HFF-Myc (cell line): ENCODE measurements at regions not wholly inside any gene's neighbourhood (a gene's known extent, or its start where the extent isn't known, plus 50 kb on each side); places are given as distances from the start of the nearest gene placed in this dataset.

Source experiments
- DNase-seq: peaks from one replicate; pipeline ENCODE4 v3.0.0-alpha.2; 2011; ENCODE audit warnings: low read depth; ENCODE audit errors: extremely low read depth
- H3K4me3 ChIP-seq: replicated peaks from 2 replicates; pipeline ENCODE4 v1.5.1; 2011; ENCODE audit warnings: low read depth, mild to moderate bottlenecking, control low read depth, low read length
- TF ChIP-seq, protein P1 (sequence below): IDR thresholded peaks from 2 replicates; pipeline ENCODE4 v1.5.1; 2012; ENCODE audit warnings: mild to moderate bottlenecking, low read depth, low read length, control low read depth; ENCODE audit errors: missing control alignments

DNA sequence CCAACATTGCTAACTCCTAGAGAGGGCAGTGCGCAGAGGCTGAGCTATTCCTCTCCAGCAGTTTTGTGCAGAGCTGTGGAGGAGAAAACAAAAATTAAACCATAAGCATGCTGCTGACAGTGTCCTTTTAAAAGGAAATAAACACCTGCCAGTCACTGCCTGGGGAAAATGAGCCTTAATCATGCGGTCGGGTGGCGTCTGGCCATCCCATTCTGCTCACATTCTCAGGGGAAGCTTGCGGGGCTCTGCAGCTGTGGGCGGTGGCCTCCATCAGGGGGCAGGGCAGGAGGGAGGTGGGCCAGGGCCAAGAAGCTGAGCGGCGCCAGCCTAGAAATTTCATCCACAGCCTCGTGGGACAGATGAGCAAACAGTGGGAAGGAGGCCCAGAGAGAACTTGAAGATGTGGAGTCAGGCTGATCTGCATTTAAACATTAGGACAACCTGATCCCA lies 71.0 kb upstream of the TP53I11 start:
- TF ChIP-seq, protein P1, sequence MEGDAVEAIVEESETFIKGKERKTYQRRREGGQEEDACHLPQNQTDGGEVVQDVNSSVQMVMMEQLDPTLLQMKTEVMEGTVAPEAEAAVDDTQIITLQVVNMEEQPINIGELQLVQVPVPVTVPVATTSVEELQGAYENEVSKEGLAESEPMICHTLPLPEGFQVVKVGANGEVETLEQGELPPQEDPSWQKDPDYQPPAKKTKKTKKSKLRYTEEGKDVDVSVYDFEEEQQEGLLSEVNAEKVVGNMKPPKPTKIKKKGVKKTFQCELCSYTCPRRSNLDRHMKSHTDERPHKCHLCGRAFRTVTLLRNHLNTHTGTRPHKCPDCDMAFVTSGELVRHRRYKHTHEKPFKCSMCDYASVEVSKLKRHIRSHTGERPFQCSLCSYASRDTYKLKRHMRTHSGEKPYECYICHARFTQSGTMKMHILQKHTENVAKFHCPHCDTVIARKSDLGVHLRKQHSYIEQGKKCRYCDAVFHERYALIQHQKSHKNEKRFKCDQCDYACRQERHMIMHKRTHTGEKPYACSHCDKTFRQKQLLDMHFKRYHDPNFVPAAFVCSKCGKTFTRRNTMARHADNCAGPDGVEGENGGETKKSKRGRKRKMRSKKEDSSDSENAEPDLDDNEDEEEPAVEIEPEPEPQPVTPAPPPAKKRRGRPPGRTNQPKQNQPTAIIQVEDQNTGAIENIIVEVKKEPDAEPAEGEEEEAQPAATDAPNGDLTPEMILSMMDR, result no peak
- no peak overlapping the region for H3K4me3 ChIP-seq
- no peak for DNase-seq

DNA sequence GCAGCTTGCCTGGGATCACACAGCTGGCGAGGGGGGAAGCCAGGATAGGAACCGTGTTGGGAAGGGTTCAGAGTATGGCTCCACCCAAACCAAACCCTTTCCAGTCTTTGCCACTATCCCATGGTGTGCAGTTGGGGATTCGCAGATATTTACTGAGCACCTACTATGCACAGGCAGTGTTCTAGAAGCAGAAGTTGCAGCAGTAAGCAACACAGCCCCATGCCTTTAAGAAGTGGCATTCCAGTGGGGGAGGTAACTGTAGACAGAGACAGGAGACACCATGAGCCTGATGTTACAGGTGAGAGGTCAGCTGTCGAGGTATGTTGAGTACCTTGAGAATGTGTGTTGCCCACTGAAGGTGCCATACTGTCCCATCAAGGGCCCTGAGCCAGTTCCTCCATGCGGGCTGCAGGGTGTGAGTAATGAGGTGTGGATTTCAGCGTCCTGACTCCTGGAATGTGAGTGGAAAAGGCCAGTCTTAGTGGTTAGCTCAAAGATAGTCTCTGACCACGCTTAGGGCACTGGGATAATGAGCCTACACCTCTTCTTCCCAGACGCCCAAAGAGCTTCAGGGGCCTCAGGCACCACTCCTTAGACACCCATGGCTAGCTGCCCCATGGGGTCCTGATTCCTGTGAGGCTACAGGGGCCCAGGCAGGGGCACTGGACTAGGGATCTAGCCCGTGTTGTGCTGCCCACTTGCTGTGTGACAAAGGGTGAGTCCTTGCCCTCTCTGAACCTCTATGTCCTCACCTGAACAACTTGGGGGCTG lies 71.8 kb upstream of the TP53I11 start:
- H3K4me3 ChIP-seq, result no peak overlapping the region
- TF ChIP-seq, protein P1, result no peak
- no peak for DNase-seq

DNA sequence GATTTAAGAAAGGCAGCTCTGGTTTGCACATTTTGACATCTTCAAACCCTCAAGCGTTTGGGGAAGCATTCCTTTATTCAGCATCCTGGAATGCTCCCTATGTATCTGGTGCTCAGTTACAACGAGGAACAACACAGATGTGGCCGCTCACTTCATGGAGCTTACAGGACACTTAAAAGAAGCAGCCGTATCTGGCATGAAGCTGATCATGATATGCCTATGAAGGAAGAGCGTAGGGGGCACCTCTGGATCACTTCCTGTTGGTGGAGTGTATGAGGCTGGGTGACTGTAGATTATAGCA lies 72.3 kb upstream of the TP53I11 start:
- TF ChIP-seq, protein P1, result no peak
- no peak for DNase-seq
- no peak overlapping the region for H3K4me3 ChIP-seq

DNA sequence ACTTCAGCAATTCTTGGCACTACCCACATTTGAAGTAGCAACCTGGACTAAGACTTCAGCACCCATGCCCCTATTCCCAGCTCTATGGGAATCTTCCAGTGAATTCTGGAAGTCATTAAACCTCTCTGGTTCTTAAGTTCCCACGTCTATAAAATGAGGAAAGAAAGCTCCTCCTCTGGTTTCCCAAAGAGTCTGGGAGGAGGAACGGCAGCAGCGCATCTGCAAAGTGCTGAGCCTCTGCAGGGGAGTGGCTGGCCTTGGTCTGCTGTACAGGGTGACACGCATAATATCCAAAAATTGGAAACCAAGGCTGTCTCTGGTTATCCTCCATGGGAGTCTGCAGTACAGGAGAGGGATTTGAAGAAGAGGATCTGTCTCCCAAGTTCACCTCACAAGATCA lies 73.6 kb upstream of the TP53I11 start:
- DNase-seq, result no peak
- no peak overlapping the region for H3K4me3 ChIP-seq
- TF ChIP-seq, protein P1, result no peak

DNA sequence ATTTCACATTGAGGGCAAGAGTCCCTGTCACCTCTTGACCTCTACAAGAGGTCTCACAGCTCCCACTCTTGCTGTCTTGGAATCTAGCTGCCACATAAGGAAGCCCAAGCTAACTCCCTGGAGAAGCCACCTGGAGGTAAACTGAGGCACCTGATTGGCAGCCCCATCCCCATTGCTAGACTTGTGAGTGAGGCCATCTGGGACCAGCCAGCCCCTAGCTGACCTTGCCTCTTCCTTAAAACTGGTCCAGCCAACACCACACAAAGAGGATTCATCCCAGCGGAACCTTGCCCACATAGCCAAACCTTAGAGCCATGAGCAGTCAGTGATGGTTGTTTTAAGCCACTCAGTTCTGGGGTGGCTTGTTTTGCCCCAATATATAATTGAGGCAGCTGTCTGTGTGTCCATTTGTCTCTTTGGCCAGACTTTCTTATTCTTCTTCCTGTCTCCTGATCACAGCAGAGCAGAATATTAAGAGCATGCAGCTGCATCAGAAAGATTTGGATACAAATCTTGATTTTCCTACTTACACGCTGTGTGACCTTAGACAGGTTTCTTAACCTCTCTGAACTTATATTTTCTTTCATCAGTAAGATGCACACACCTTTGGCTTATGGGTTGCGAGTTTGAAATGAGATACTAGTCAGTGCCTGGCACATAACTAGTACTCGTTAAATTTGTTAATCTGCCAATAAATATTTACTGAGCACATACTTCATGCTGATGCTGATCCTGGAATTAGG lies 74.3 kb upstream of the TP53I11 start:
- no peak for DNase-seq
- H3K4me3 ChIP-seq, result no peak overlapping the region
- TF ChIP-seq, protein P1, result no peak

DNA sequence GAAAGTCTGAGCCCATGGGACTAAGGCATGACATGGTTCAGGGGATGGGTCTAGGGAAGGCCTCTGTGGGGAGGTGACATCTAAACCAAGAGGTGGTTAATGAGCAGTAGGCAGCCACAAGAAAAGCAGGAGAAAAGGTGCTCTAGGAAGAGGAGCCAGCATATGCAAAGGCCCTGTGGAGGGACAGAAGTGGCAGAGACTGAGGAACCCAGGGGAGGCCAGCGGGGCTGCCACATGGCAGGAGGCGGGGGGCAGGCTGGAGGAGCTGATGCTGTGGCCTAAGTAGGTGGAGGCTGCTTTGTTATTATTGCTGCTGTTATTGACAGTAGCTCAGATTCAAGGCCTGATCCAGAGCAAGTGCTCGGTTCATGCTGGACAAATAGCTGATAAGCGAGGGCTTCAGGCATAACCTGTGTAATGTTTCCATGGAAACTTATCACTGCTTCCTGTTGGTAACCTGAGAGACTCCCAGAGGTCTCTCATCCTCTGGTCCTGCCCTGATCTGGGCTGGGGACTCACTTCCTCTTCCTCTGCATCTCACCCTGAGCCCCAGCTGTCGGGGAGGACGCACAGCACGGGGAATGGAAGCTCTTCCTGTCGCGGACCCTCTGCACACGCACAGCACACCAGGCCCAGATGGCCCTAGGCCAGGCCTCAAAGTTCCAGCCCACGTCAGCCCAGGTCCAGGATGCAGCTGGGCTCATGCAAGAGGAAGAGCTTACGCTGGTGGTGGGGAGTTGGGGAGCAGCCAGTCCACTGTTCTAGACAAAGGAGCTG lies 75.2 kb upstream of the TP53I11 start:
- TF ChIP-seq, protein P1, result no peak
- no peak overlapping the region for H3K4me3 ChIP-seq
- no peak for DNase-seq
